ENCODE measurements at regions not wholly inside any gene's neighbourhood (a gene's known extent, or its start where the extent isn't known, plus 50 kb on each side); places are given as distances from the start of the nearest gene placed in this dataset.

DNA sequence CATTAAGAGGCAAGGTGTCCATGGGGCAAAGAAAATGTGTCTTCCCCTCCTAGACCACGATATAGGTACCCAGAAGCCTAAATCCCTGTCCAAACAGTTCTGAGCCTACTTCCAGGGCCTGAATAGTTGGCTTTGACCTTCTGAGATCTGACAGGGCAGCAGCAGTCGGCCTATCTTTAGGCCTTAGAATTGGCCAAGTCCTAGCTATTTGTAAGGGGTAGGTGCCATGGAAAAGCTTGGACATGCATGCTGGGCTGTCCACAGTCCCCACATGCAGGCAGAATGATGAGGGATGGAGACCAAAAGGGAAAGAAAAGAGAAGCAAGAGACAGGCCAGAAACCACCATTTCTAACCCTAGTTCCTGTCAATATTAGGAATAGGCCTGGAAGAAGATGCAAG lies 346.1 kb downstream of the ANXA1 start:
- TF ChIP-seq, protein P1, sequence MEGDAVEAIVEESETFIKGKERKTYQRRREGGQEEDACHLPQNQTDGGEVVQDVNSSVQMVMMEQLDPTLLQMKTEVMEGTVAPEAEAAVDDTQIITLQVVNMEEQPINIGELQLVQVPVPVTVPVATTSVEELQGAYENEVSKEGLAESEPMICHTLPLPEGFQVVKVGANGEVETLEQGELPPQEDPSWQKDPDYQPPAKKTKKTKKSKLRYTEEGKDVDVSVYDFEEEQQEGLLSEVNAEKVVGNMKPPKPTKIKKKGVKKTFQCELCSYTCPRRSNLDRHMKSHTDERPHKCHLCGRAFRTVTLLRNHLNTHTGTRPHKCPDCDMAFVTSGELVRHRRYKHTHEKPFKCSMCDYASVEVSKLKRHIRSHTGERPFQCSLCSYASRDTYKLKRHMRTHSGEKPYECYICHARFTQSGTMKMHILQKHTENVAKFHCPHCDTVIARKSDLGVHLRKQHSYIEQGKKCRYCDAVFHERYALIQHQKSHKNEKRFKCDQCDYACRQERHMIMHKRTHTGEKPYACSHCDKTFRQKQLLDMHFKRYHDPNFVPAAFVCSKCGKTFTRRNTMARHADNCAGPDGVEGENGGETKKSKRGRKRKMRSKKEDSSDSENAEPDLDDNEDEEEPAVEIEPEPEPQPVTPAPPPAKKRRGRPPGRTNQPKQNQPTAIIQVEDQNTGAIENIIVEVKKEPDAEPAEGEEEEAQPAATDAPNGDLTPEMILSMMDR (conservative IDR thresholded peaks at IDR 0.05; ENCODE audit: low read length), result no peak

GRCh38 chr9:73515216-73515615 lies 363.6 kb downstream of the ANXA1 start:
- TF ChIP-seq, protein P1 (conservative IDR thresholded peaks at IDR 0.05; ENCODE audit: low read length), result no peak
- no peak overlapping the region for H3K4me3 ChIP-seq (ENCODE audit: low read length)
- no peak for DNase-seq (ENCODE audit: low read depth)

More for the DNA sequence above, 346.1 kb downstream of the ANXA1 start:
- no peak overlapping the region for H3K4me3 ChIP-seq (ENCODE audit: low read length)
- no peak for DNase-seq (ENCODE audit: low read depth)

- TF ChIP-seq, protein P1 (conservative IDR thresholded peaks at IDR 0.05; ENCODE audit: low read length), result no peak
- no peak for DNase-seq (ENCODE audit: low read depth)
- H3K4me3 ChIP-seq (ENCODE audit: low read length), result no peak overlapping the region
Observed at GRCh38 chr9:73523391-73523790, 371.7 kb downstream of the ANXA1 start.

DNA sequence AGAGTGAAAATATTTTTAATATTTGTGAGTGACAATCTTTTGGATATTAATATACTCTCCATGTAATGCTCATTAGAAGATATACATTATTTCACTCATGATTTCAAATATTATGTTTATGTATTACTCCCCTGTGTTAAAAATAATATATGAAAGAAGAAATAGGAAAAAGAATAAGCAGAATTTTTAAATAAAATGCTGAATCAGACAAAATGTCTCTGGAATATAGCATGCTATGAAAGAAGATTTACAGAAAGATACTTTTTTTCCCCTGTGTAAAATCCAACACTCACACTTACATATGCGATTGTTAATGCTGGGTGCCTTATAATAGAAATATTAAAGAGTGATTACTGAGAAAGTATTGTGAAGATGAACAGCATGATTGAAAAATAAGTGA lies 373.7 kb downstream of the ANXA1 start:
- DNase-seq (ENCODE audit: low read depth), result no peak
- H3K4me3 ChIP-seq (ENCODE audit: low read length), result no peak overlapping the region
- TF ChIP-seq, protein P1 (conservative IDR thresholded peaks at IDR 0.05; ENCODE audit: low read length), result no peak

DNA sequence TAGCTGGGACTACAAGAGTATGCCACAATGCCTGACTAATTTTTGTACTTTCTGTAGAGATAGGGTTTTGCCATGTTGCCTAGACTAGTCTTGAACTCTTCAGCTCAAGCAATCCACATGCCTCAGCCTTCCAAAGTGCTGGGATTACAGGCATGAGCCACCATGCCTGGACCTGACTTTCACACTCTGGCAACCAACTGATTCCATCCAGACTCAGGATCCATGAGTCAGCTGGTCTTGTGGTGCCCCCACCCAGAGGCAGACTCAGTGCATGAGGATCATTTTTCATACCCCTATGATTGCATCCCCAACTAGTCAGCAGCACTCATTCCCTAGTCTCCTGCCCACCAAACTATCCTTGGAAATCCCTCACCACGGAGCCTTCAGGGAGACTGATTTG lies 375.9 kb downstream of the ANXA1 start:
- TF ChIP-seq, protein P1 (conservative IDR thresholded peaks at IDR 0.05; ENCODE audit: low read length), result no peak
- DNase-seq (ENCODE audit: low read depth), result no peak
- no peak overlapping the region for H3K4me3 ChIP-seq (ENCODE audit: low read length)

GRCh38 chr9:73528926-73529325 lies 377.3 kb downstream of the ANXA1 start:
- TF ChIP-seq, protein P1 (conservative IDR thresholded peaks at IDR 0.05; ENCODE audit: low read length), result no peak
- H3K4me3 ChIP-seq (ENCODE audit: low read length), result no peak overlapping the region
- no peak for DNase-seq (ENCODE audit: low read depth)

DNA sequence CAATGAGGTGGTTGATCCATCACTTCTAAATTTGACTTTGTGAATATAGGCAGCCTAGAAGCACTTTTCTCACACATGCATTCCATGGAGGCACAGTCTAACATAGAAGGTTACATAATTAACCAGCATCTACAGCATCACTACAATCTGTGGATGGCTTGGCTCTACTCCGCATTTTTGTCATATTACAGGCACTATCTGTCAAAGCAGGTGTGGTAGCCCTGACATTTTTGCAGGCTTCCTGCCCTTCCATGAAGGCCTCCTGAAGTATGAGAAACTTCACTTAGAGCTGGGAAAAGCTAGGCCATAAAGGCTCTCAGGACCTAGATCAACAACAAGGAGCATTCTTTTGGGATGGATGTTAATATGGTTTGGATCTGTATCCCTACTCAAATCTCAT lies 378.0 kb downstream of the ANXA1 start:
- TF ChIP-seq, protein P1 (conservative IDR thresholded peaks at IDR 0.05; ENCODE audit: low read length), result no peak
- no peak for DNase-seq (ENCODE audit: low read depth)
- no peak overlapping the region for H3K4me3 ChIP-seq (ENCODE audit: low read length)
